Trophoblast cell (in vitro differentiated cells and primary cell): ENCODE measurements at regions not wholly inside any gene's neighbourhood (a gene's known extent, or its start where the extent isn't known, plus 50 kb on each side); places are given as distances from the start of the nearest gene placed in this dataset.
A peak's percentile ranks its signal among the peaks of the same experiment; 100 is the strongest.

Experiments used
- DNase-seq, 2 donors: peaks; one replicate each; pipeline ENCODE4 v3.0.0-alpha.2; 2016
- H2AFZ ChIP-seq: 2 replicates; pipeline ENCODE4 v1.6.1; 2013; ENCODE audit warnings: low read length, moderate library complexity, mild to moderate bottlenecking; ENCODE audit not compliant: insufficient read depth, poor library complexity
- H2AK5ac ChIP-seq: 2 replicates; pipeline ENCODE4 v1.6.1; 2013; ENCODE audit warnings: mild to moderate bottlenecking, low read length
- H2BK120ac ChIP-seq: 2 replicates; pipeline ENCODE4 v1.6.1; 2013; ENCODE audit warnings: low read length, mild to moderate bottlenecking, moderate library complexity; ENCODE audit not compliant: insufficient read depth, poor library complexity
- H2BK12ac ChIP-seq: 2 replicates; pipeline ENCODE4 v1.6.1; 2013; ENCODE audit warnings: mild to moderate bottlenecking, low read length, moderate library complexity
- H2BK5ac ChIP-seq: 2 replicates; pipeline ENCODE4 v1.6.1; 2013; ENCODE audit warnings: low read length, low read depth, moderate library complexity, mild to moderate bottlenecking; ENCODE audit not compliant: poor library complexity
- H3K14ac ChIP-seq: 2 replicates; pipeline ENCODE4 v1.6.1; 2013; ENCODE audit warnings: mild to moderate bottlenecking, low read length
- H3K18ac ChIP-seq: 2 replicates; pipeline ENCODE4 v1.6.1; 2013; ENCODE audit warnings: mild to moderate bottlenecking, low read length
- H3K23ac ChIP-seq: 2 replicates; pipeline ENCODE4 v1.6.1; 2013; ENCODE audit warnings: low read length
- H3K27ac ChIP-seq: 2 replicates; pipeline ENCODE4 v1.5.1; 2013; ENCODE audit warnings: low read depth, mild to moderate bottlenecking, inconsistent platforms, low read length, moderate library complexity
- H3K27me3 ChIP-seq: 2 replicates; pipeline ENCODE4 v1.6.1; 2013; ENCODE audit warnings: inconsistent platforms, mild to moderate bottlenecking, low read length, moderate library complexity; ENCODE audit not compliant: insufficient read depth
- H3K36me3 ChIP-seq, 2 experiments: 1 replicate in 1 of 2; 2 replicates in 1 of 2; pipeline ENCODE4 v1.6.1; 2013; ENCODE audit warnings: low read length in 2 of 2, mild to moderate bottlenecking in 2 of 2, moderate library complexity in 1 of 2; ENCODE audit not compliant: insufficient read depth in 2 of 2, control insufficient read depth in 1 of 2
- H3K4ac ChIP-seq: 2 replicates; pipeline ENCODE4 v1.6.1; 2013; ENCODE audit warnings: low read depth, mild to moderate bottlenecking, low read length, moderate library complexity
- H3K4me1 ChIP-seq, 2 experiments: 1 replicate in 1 of 2; 2 replicates in 1 of 2; pipeline ENCODE4 v1.6.1; 2013; ENCODE audit warnings: low read length in 2 of 2, mild to moderate bottlenecking in 2 of 2, moderate library complexity in 1 of 2; ENCODE audit not compliant: insufficient read depth in 2 of 2, control insufficient read depth in 1 of 2
- H3K4me2 ChIP-seq: 2 replicates; pipeline ENCODE4 v1.6.1; 2013; ENCODE audit warnings: inconsistent platforms, mild to moderate bottlenecking, low read length, moderate library complexity
- H3K4me3 ChIP-seq: 2 replicates; pipeline ENCODE4 v1.5.1; 2013; ENCODE audit warnings: mild to moderate bottlenecking, low read depth, low read length, inconsistent platforms
- H3K79me1 ChIP-seq: one replicate; pipeline ENCODE4 v1.6.1; 2013; ENCODE audit warnings: low read length
- H3K79me2 ChIP-seq: 2 replicates; pipeline ENCODE4 v1.6.1; 2013; ENCODE audit warnings: low read length, mild to moderate bottlenecking; ENCODE audit not compliant: control insufficient read depth, insufficient read depth, poor library complexity
- H3K9ac ChIP-seq: 2 replicates; pipeline ENCODE4 v1.6.1; 2013; ENCODE audit warnings: mild to moderate bottlenecking, low read length
- H3K9me3 ChIP-seq: 2 replicates; pipeline ENCODE4 v1.6.1; 2013; ENCODE audit warnings: low read depth, mild to moderate bottlenecking, control low read depth, inconsistent platforms, low read length; ENCODE audit not compliant: insufficient read depth
- H4K12ac ChIP-seq: 2 replicates; pipeline ENCODE4 v1.6.1; 2013; ENCODE audit warnings: low read depth, mild to moderate bottlenecking, low read length, moderate library complexity
- H4K8ac ChIP-seq: 2 replicates; pipeline ENCODE4 v1.6.1; 2013; ENCODE audit warnings: low read depth, mild to moderate bottlenecking, low read length, moderate library complexity
- H4K91ac ChIP-seq: one replicate; pipeline ENCODE4 v1.6.1; 2013; ENCODE audit warnings: low read depth, mild to moderate bottlenecking, low read length, moderate library complexity
- WGBS: extraction: QIAGEN DNeasy Blood & Tissue Kit; methylation state at CpG from one replicate; pipeline ENCODE4 v1.1.7; 2013; ENCODE audit warnings: missing lambda C conversion rate; ENCODE audit not compliant: insufficient read length, insufficient coverage; ENCODE audit errors: extremely low coverage; 5-methylcytosine and 5-hydroxymethylcytosine counted together

GRCh38 chr13:82330499-82330898 lies 1551.8 kb downstream of the SLITRK1 start:
- H3K27me3 ChIP-seq, result no peaks in the 10 kb centered on the region
- no peak overlapping the region for H2AFZ ChIP-seq
- no peak overlapping the region for H3K9ac ChIP-seq
- no peak overlapping the region for H4K12ac ChIP-seq
- no peak overlapping the region for H2BK120ac ChIP-seq
- no peak overlapping the region for H3K4me3 ChIP-seq
- H2BK5ac ChIP-seq, result no peak overlapping the region
- H3K4me1 ChIP-seq, result no peaks in the 10 kb centered on the region
- no peak overlapping the region for H3K4ac ChIP-seq
- H3K79me1 ChIP-seq, result no peaks in the 10 kb centered on the region
- H4K91ac ChIP-seq, result no peak overlapping the region
- no peak overlapping the region for H2AK5ac ChIP-seq
- H3K9me3 ChIP-seq, result no peaks in the 10 kb centered on the region
- no peaks in the 10 kb centered on the region for H3K36me3 ChIP-seq
- H3K4me2 ChIP-seq, result no peak overlapping the region
- H4K8ac ChIP-seq, result no peak overlapping the region
- H2BK12ac ChIP-seq, result no peak overlapping the region
- no peak overlapping the region for H3K14ac ChIP-seq
- no peak overlapping the region for H3K27ac ChIP-seq
- WGBS, result no CpG with 5 or more reads among the region's 5 CpGs
- no peaks in the 10 kb centered on the region for H3K79me2 ChIP-seq
- peak; percentile 3 to 55 for DNase-seq
- no peak overlapping the region for H3K18ac ChIP-seq
- no peak overlapping the region for H3K23ac ChIP-seq

GRCh38 chr13:82323101-82323500 lies 1559.2 kb downstream of the SLITRK1 start:
- no peaks in the 10 kb centered on the region for H3K79me2 ChIP-seq
- H3K9me3 ChIP-seq, result no peaks in the 10 kb centered on the region
- no peak overlapping the region for H4K12ac ChIP-seq
- no peak overlapping the region for H4K91ac ChIP-seq
- H2BK5ac ChIP-seq, result no peak overlapping the region
- H3K4me1 ChIP-seq, result peaks cover 0 to 4% of the 10 kb centered on the region in 2 experiments
- H3K4me3 ChIP-seq, result no peak overlapping the region
- no peaks in the 10 kb centered on the region for H3K36me3 ChIP-seq
- no peaks in the 10 kb centered on the region for H3K27me3 ChIP-seq
- H4K8ac ChIP-seq, result no peak overlapping the region
- no peak overlapping the region for H3K4ac ChIP-seq
- H3K27ac ChIP-seq, result no peak overlapping the region
- no peak for DNase-seq
- H2BK12ac ChIP-seq, result no peak overlapping the region
- no peak overlapping the region for H3K14ac ChIP-seq
- H2AK5ac ChIP-seq, result no peak overlapping the region
- no peak overlapping the region for H2BK120ac ChIP-seq
- no peak overlapping the region for H3K9ac ChIP-seq
- H3K4me2 ChIP-seq, result no peak overlapping the region
- H3K18ac ChIP-seq, result no peak overlapping the region
- no peak overlapping the region for H2AFZ ChIP-seq
- H3K79me1 ChIP-seq, result no peaks in the 10 kb centered on the region
- no CpG with 5 or more reads among the region's 5 CpGs for WGBS
- no peak overlapping the region for H3K23ac ChIP-seq

GRCh38 chr13:82305588-82305987 lies 1576.7 kb downstream of the SLITRK1 start:
- Histone ChIP-seq H4K12ac (no peak overlapping the region), H3K4me1 (peaks cover 0 to 1% of the 10 kb centered on the region in 2 experiments), H3K79me2 (no peaks in the 10 kb centered on the region), H4K8ac (no peak overlapping the region), H3K18ac (no peak overlapping the region), H3K4me3 (no peak overlapping the region), H3K23ac (no peak overlapping the region), H2BK5ac (no peak overlapping the region), H3K36me3 (no peaks in the 10 kb centered on the region), H3K27me3 (no peaks in the 10 kb centered on the region), H4K91ac (no peak overlapping the region), H3K4me2 (no peak overlapping the region), H2AK5ac (no peak overlapping the region), H2AFZ (no peak overlapping the region), H3K9me3 (no peaks in the 10 kb centered on the region), H3K4ac (no peak overlapping the region), H3K79me1 (no peaks in the 10 kb centered on the region), H3K14ac (no peak overlapping the region), H3K9ac (no peak overlapping the region), H3K27ac (no peak overlapping the region), H2BK120ac (no peak overlapping the region), H2BK12ac (no peak overlapping the region)
- no peak for DNase-seq
- no CpG with 5 or more reads among the region's 1 CpG for WGBS

GRCh38 chr13:82298106-82298505 lies 1584.2 kb downstream of the SLITRK1 start:
- H4K12ac ChIP-seq, result no peak overlapping the region
- WGBS, result no CpG with 5 or more reads among the region's 5 CpGs
- H3K4me2 ChIP-seq, result no peak overlapping the region
- no peak overlapping the region for H2AFZ ChIP-seq
- H3K23ac ChIP-seq, result no peak overlapping the region
- H3K4me3 ChIP-seq, result no peak overlapping the region
- H3K18ac ChIP-seq, result no peak overlapping the region
- H3K79me1 ChIP-seq, result peaks cover 4% of the 10 kb centered on the region
- H3K79me2 ChIP-seq, result no peaks in the 10 kb centered on the region
- no peak overlapping the region for H3K4ac ChIP-seq
- peaks cover 6 to 11% of the 10 kb centered on the region in 2 experiments for H3K4me1 ChIP-seq
- peak overlapping the region; percentile 63 for H3K9ac ChIP-seq
- H3K27me3 ChIP-seq, result no peaks in the 10 kb centered on the region
- no peaks in the 10 kb centered on the region for H3K36me3 ChIP-seq
- H2BK5ac ChIP-seq, result no peak overlapping the region
- no peak for DNase-seq
- no peak overlapping the region for H4K91ac ChIP-seq
- no peak overlapping the region for H2BK120ac ChIP-seq
- no peak overlapping the region for H3K14ac ChIP-seq
- no peak overlapping the region for H4K8ac ChIP-seq
- H3K9me3 ChIP-seq, result no peaks in the 10 kb centered on the region
- no peak overlapping the region for H2AK5ac ChIP-seq
- H2BK12ac ChIP-seq, result no peak overlapping the region
- no peak overlapping the region for H3K27ac ChIP-seq
